Activated naive CD4-positive, alpha-beta T cell treated with anti-CD3 and anti-CD28 coated beads, Interleukin-2, amount 10 ng/mL, durations not matched to agents 7 days and 5 days (primary cell): ENCODE measurements at regions not wholly inside any gene's neighbourhood (a gene's known extent, or its start where the extent isn't known, plus 50 kb on each side); places are given as distances from the start of the nearest gene placed in this dataset.
A peak's percentile ranks its signal among the peaks of the same experiment; 100 is the strongest.

ENCODE experiments used
- CTCF ChIA-PET: fragments of 350-600 bp; sonication (Branson Sonifier 250); formaldehyde crosslinking; loops from one replicate; lab custom pipeline; 2021; ENCODE audit warnings: antibody characterized with exemption; lab: Charles Lee
- DNase-seq: peaks from one replicate; pipeline ENCODE4 v3.0.0-alpha.2; 2020
- H3K27ac Mint-ChIP-seq: one replicate; pipeline ENCODE4 v1.8.0; 2021; ENCODE audit warnings: mild to moderate bottlenecking, moderate library complexity, mixed read lengths
- H3K27me3 Mint-ChIP-seq: one replicate; pipeline ENCODE4 v1.8.0; 2021; ENCODE audit warnings: mild to moderate bottlenecking, mixed read lengths
- H3K36me3 Mint-ChIP-seq: one replicate; pipeline ENCODE4 v1.8.0; 2021; ENCODE audit warnings: mixed read lengths
- H3K4me1 Mint-ChIP-seq: one replicate; pipeline ENCODE4 v1.8.0; 2021; ENCODE audit warnings: mixed read lengths
- H3K4me3 Mint-ChIP-seq: one replicate; pipeline ENCODE4 v1.8.0; 2021; ENCODE audit warnings: mild to moderate bottlenecking, moderate library complexity, mixed read lengths
- H3K9me3 Mint-ChIP-seq: one replicate; pipeline ENCODE4 v1.8.0; 2021; ENCODE audit warnings: mixed read lengths

- H3K36me3 Mint-ChIP-seq: no peaks in the 10 kb centered on the region
- H3K9me3 Mint-ChIP-seq: no peaks in the 10 kb centered on the region
- H3K27ac Mint-ChIP-seq: no peak overlapping the region
- no peaks in the 10 kb centered on the region for H3K4me1 Mint-ChIP-seq
- H3K4me3 Mint-ChIP-seq: no peak overlapping the region
- H3K27me3 Mint-ChIP-seq: no peaks in the 10 kb centered on the region
- no peak for DNase-seq
- CTCF ChIA-PET: no interaction called here
Observed at GRCh38 chr11:81895258-81895657, 838.4 kb downstream of the FAM181B start.

- CTCF ChIA-PET: no interaction called here
- no peaks in the 10 kb centered on the region for H3K36me3 Mint-ChIP-seq
- H3K27ac Mint-ChIP-seq: no peak overlapping the region
- no peak overlapping the region for H3K4me3 Mint-ChIP-seq
- H3K9me3 Mint-ChIP-seq: peaks cover 1% of the 10 kb centered on the region
- no peaks in the 10 kb centered on the region for H3K27me3 Mint-ChIP-seq
- DNase-seq: no peak
- H3K4me1 Mint-ChIP-seq: no peaks in the 10 kb centered on the region
Observed at GRCh38 chr11:81892770-81893635, 840.7 kb downstream of the FAM181B start.

GRCh38 chr11:81888391-81888790 is 845.3 kb downstream of the FAM181B start:
- no peaks in the 10 kb centered on the region for H3K36me3 Mint-ChIP-seq
- peaks cover 1% of the 10 kb centered on the region for H3K9me3 Mint-ChIP-seq
- H3K27me3 Mint-ChIP-seq: no peaks in the 10 kb centered on the region
- DNase-seq: no peak
- H3K27ac Mint-ChIP-seq: no peak overlapping the region
- CTCF ChIA-PET: no interaction called here
- no peaks in the 10 kb centered on the region for H3K4me1 Mint-ChIP-seq
- H3K4me3 Mint-ChIP-seq: no peak overlapping the region

GRCh38 chr11:81887671-81888070 is 846.0 kb downstream of the FAM181B start:
- Mint-ChIP-seq H3K27me3 (no peaks in the 10 kb centered on the region), H3K4me3 (no peak overlapping the region)
- CTCF ChIA-PET: no interaction called here

GRCh38 chr11:81886406-81887075 is 847.1 kb downstream of the FAM181B start:
- DNase-seq: no peak
- no peak overlapping the region for H3K27ac Mint-ChIP-seq
- H3K4me1 Mint-ChIP-seq: no peaks in the 10 kb centered on the region
- no peaks in the 10 kb centered on the region for H3K36me3 Mint-ChIP-seq
- H3K4me3 Mint-ChIP-seq: no peak overlapping the region
- CTCF ChIA-PET: no interaction called here
- peaks cover 1% of the 10 kb centered on the region for H3K9me3 Mint-ChIP-seq
- H3K27me3 Mint-ChIP-seq: no peaks in the 10 kb centered on the region

More at GRCh38 chr11:81887671-81888070, 846.0 kb downstream of the FAM181B start:
- Mint-ChIP-seq H3K27ac (no peak overlapping the region), H3K9me3 (peaks cover 1% of the 10 kb centered on the region), H3K4me1 (no peaks in the 10 kb centered on the region), H3K36me3 (no peaks in the 10 kb centered on the region)
- no peak for DNase-seq

GRCh38 chr11:81874635-81875034 is 859.0 kb downstream of the FAM181B start:
- H3K27ac Mint-ChIP-seq: peak overlapping the region; percentile 43
- H3K36me3 Mint-ChIP-seq: peaks cover 1% of the 10 kb centered on the region
- no peaks in the 10 kb centered on the region for H3K9me3 Mint-ChIP-seq
- peak; percentile 49 for DNase-seq
- H3K4me3 Mint-ChIP-seq: no peak overlapping the region
- H3K4me1 Mint-ChIP-seq: peaks cover 45% of the 10 kb centered on the region
- H3K27me3 Mint-ChIP-seq: peaks cover 7% of the 10 kb centered on the region
- CTCF ChIA-PET: no interaction called here

GRCh38 chr11:81870815-81871214 is 862.8 kb downstream of the FAM181B start:
- Mint-ChIP-seq H3K27ac (peak overlapping the region; percentile 94), H3K27me3 (peaks cover 17% of the 10 kb centered on the region), H3K36me3 (peaks cover 7% of the 10 kb centered on the region), H3K4me3 (peak overlapping the region; percentile 74), H3K9me3 (peaks cover 7% of the 10 kb centered on the region), H3K4me1 (peaks cover 58% of the 10 kb centered on the region)
- CTCF ChIA-PET: no interaction called here
- no peak for DNase-seq

GRCh38 chr11:81870066-81870412 is 863.6 kb downstream of the FAM181B start:
- peaks cover 52% of the 10 kb centered on the region for H3K4me1 Mint-ChIP-seq
- CTCF ChIA-PET: no interaction called here

GRCh38 chr11:81869351-81870065 is 864.2 kb downstream of the FAM181B start:
- peak; percentile 96 for DNase-seq
- Mint-ChIP-seq H3K4me3 (peak overlapping the region; percentile 74), H3K27me3 (peaks cover 14% of the 10 kb centered on the region), H3K27ac (peak overlapping the region; percentile 94), H3K9me3 (peaks cover 7% of the 10 kb centered on the region), H3K36me3 (peaks cover 7% of the 10 kb centered on the region), H3K4me1 (peaks cover 47% of the 10 kb centered on the region)
- CTCF ChIA-PET: interaction anchor here (0.9 kb wide), 1 partner anchor 82 kb away, joined by 3 read pairs; no protein-coding TSS in a partner anchor

More at GRCh38 chr11:81870066-81870412, 863.6 kb downstream of the FAM181B start:
- Mint-ChIP-seq H3K9me3 (peaks cover 7% of the 10 kb centered on the region), H3K36me3 (peaks cover 7% of the 10 kb centered on the region), H3K27ac (peak overlapping the region; percentile 94), H3K27me3 (peaks cover 17% of the 10 kb centered on the region), H3K4me3 (peak overlapping the region; percentile 74)
- DNase-seq: peak; percentile 28

GRCh38 chr11:81866896-81867295 is 866.8 kb downstream of the FAM181B start:
- DNase-seq: no peak
- Mint-ChIP-seq H3K27ac (no peak overlapping the region), H3K4me3 (no peak overlapping the region), H3K9me3 (peaks cover 7% of the 10 kb centered on the region), H3K36me3 (peaks cover 6% of the 10 kb centered on the region), H3K4me1 (peaks cover 32% of the 10 kb centered on the region), H3K27me3 (peaks cover 14% of the 10 kb centered on the region)
- CTCF ChIA-PET: no interaction called here

- no peaks in the 10 kb centered on the region for H3K9me3 Mint-ChIP-seq
- H3K27me3 Mint-ChIP-seq: no peaks in the 10 kb centered on the region
- no peak overlapping the region for H3K4me3 Mint-ChIP-seq
- no peak for DNase-seq
- CTCF ChIA-PET: no interaction called here
- H3K36me3 Mint-ChIP-seq: no peaks in the 10 kb centered on the region
- H3K4me1 Mint-ChIP-seq: no peaks in the 10 kb centered on the region
- no peak overlapping the region for H3K27ac Mint-ChIP-seq
Observed at GRCh38 chr11:81857386-81857785, 876.3 kb downstream of the FAM181B start.

GRCh38 chr11:81853791-81854190 is 879.9 kb downstream of the FAM181B start:
- no peak for DNase-seq
- no peak overlapping the region for H3K4me3 Mint-ChIP-seq
- no peaks in the 10 kb centered on the region for H3K36me3 Mint-ChIP-seq
- H3K27ac Mint-ChIP-seq: no peak overlapping the region
- H3K9me3 Mint-ChIP-seq: no peaks in the 10 kb centered on the region
- CTCF ChIA-PET: no interaction called here
- no peaks in the 10 kb centered on the region for H3K27me3 Mint-ChIP-seq
- H3K4me1 Mint-ChIP-seq: no peaks in the 10 kb centered on the region

GRCh38 chr11:81852896-81853295 is 880.8 kb downstream of the FAM181B start:
- Mint-ChIP-seq H3K36me3 (no peaks in the 10 kb centered on the region), H3K9me3 (no peaks in the 10 kb centered on the region), H3K4me3 (no peak overlapping the region), H3K4me1 (no peaks in the 10 kb centered on the region), H3K27ac (no peak overlapping the region), H3K27me3 (no peaks in the 10 kb centered on the region)
- no peak for DNase-seq
- CTCF ChIA-PET: no interaction called here

- Mint-ChIP-seq H3K36me3 (no peaks in the 10 kb centered on the region), H3K27me3 (no peaks in the 10 kb centered on the region), H3K4me3 (no peak overlapping the region), H3K9me3 (peaks cover 1% of the 10 kb centered on the region), H3K4me1 (no peaks in the 10 kb centered on the region), H3K27ac (no peak overlapping the region)
- CTCF ChIA-PET: no interaction called here
- no peak for DNase-seq
Observed at GRCh38 chr11:81840380-81840779, 893.3 kb downstream of the FAM181B start.
